ENCODE measurements at regions not wholly inside any gene's neighbourhood (a gene's known extent, or its start where the extent isn't known, plus 50 kb on each side); places are given as distances from the start of the nearest gene placed in this dataset.

DNA sequence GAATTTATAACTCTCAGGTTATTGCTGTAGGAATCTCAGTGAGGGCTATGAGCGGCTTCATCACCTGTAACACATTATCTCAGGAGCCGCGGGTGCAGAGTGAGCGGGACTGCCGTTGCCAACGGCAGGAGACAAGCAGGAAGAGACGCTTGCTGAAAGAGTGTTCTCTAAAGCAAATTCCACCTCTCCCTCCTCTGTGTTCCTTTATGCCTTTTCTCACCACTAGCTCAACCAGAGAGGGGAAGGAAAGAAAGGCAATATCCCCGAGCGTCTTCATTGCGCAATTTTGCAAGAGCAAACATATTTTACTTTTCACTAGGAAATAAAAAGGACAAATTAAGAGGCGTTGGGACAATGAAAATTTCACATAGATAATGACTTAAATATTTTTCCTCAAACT is 185.2 kb upstream of the EXOC2 start (continued):
- TF ChIP-seq ZBTB33 (IDR thresholded peaks at IDR 0.05; ENCODE audit: extremely low read depth, insufficient replicate concordance, low read length) (no peak), MAX (IDR thresholded peaks at IDR 0.05) (no peak), EZH2phosphoT487 (IDR thresholded peaks at IDR 0.05; ENCODE audit: borderline replicate concordance) (no peak), EZH2 (IDR thresholded peaks at IDR 0.05) (no peak), CBX3 (IDR thresholded peaks at IDR 0.05; ENCODE audit: low read depth) (no peak), SRF (IDR thresholded peaks at IDR 0.05; ENCODE audit: low read depth) (no peak), POLR2A (IDR thresholded peaks at IDR 0.05; ENCODE audit: borderline replicate concordance, extremely low read depth, insufficient read depth, insufficient read length) (no peak), ZFX (IDR thresholded peaks at IDR 0.05) (no peak), FOSL1 (IDR thresholded peaks at IDR 0.05; ENCODE audit: low read depth) (no peak), TCF7L2 (IDR thresholded peaks at IDR 0.05; ENCODE audit: borderline replicate concordance, extremely low read depth, insufficient read depth, insufficient read length) (no peak), JUND (IDR thresholded peaks at IDR 0.05) (no peak)

DNA sequence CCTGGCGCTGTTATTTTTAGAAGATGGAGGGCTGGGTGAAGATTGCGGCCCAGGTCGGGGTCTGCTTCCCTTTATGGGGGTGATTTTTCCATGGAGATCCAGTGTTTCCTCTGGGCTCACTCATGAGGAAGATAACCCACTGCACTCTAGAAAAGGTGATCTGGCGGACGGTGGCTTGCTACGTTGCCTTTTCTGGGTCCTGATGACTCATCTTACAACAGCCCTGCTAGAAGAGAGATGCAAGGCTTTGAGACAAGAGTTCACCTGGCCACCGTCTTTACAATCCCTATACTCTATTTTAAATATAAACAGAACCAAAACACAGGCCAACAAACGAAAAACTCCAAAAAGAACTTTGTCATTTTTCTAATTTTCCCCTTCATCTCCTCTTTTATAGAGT is 182.1 kb upstream of the EXOC2 start:
- TF ChIP-seq ELF1 (IDR thresholded peaks at IDR 0.05; ENCODE audit: borderline replicate concordance, low read depth) (no peak), EZH2phosphoT487 (IDR thresholded peaks at IDR 0.05; ENCODE audit: borderline replicate concordance) (no peak), EGR1 (IDR thresholded peaks at IDR 0.05; ENCODE audit: low read depth) (no peak), ZFX (IDR thresholded peaks at IDR 0.05) (no peak), ZBTB33 (IDR thresholded peaks at IDR 0.05; ENCODE audit: extremely low read depth, insufficient replicate concordance, low read length) (no peak)
- Histone ChIP-seq H4K20me1 (ENCODE audit: insufficient read depth) (no peaks in the 10 kb centered on the region), H3K4me3 (replicated peaks in 1 of 2; ENCODE audit: low read depth in 1 of 2, low read length in 2 of 2) (no peak overlapping the region), H3K4me1 (ENCODE audit: control insufficient read depth in 1 of 2, insufficient read depth in 2 of 2, low read length in 2 of 2) (no peaks in the 10 kb centered on the region), H3K79me2 (ENCODE audit: insufficient read depth, low read length) (no peaks in the 10 kb centered on the region), H3K9ac (ENCODE audit: low read length) (no peak overlapping the region), H2AFZ (ENCODE audit: low read depth, low read length, poor library complexity, severe bottlenecking) (no peak overlapping the region), H3K27me3 (ENCODE audit: insufficient read depth, low read length) (0 out of 2 replicates have a peak, but pooled peaks cover 4% of the 10 kb centered on the region), H3K4me2 (ENCODE audit: low read length) (no peak overlapping the region), H3K9me2 (ENCODE audit: insufficient read depth) (no peaks in the 10 kb centered on the region), H3K36me3 (ENCODE audit: control insufficient read depth in 1 of 2, insufficient read depth in 2 of 2, low read length in 2 of 2) (no peaks in the 10 kb centered on the region), H3K27ac (ENCODE audit: low read depth, low read length) (no peak overlapping the region), H3K9me3 (ENCODE audit: control insufficient read depth in 1 of 2, insufficient read depth in 1 of 2, low read depth in 1 of 2, low read length in 2 of 2) (no peaks in the 10 kb centered on the region)
- ChIA-PET POLR2A (no interaction called here), RAD21 (ENCODE audit: low non-redundant PET in 1 of 2, low total read pairs in 2 of 2, uncharacterized antibody in 2 of 2, unreplicated experiment in 2 of 2) (no interaction called here), CTCF (no interaction called here)
- no peak for DNase-seq (ENCODE audit: low read depth, low spot score)
- intact Hi-C loops (cut with micrococcal nuclease): no loop called here
- no peak for ATAC-seq
- no TSS peak for BruUV-seq (replicated peaks)
